ENCODE measurements at regions not wholly inside any gene's neighbourhood (a gene's known extent, or its start where the extent isn't known, plus 50 kb on each side); places are given as distances from the start of the nearest gene placed in this dataset.
A peak's percentile ranks its signal among the peaks of the same experiment; 100 is the strongest.

- TF ChIP-seq CTCF (IDR thresholded peaks at IDR 0.05) = no peak
- ChIA-PET POLR2A (no interaction called here), CTCF (no interaction called here)
- DNase-seq = no peak
- intact Hi-C loops (cut with micrococcal nuclease) = no loop called here
- H3K4me1 Mint-ChIP-seq = no peaks in the 10 kb centered on the region
- H3K27ac Mint-ChIP-seq = no peak overlapping the region
- H3K9me3 Mint-ChIP-seq = peaks cover 6% of the 10 kb centered on the region
- peaks cover 4% of the 10 kb centered on the region for H3K36me3 Mint-ChIP-seq (ENCODE audit: low read depth)
- ATAC-seq (ENCODE audit: low read depth) = no peak
- H3K27me3 Mint-ChIP-seq = peaks cover 19% of the 10 kb centered on the region
- no peak overlapping the region for H3K4me3 Mint-ChIP-seq
Observed at GRCh38 chr14:96979611-96980074, 182.5 kb downstream of the VRK1 start.

- POLR2A ChIA-PET = no interaction called here
- Mint-ChIP-seq H3K27me3 (peaks cover 19% of the 10 kb centered on the region), H3K36me3 (ENCODE audit: low read depth) (peaks cover 1% of the 10 kb centered on the region), H3K9me3 (no peaks in the 10 kb centered on the region), H3K4me1 (no peaks in the 10 kb centered on the region), H3K4me3 (no peak overlapping the region), H3K27ac (no peak overlapping the region)
- no peak for TF ChIP-seq CTCF (IDR thresholded peaks at IDR 0.05)
- no peak for DNase-seq
- no peak for ATAC-seq (ENCODE audit: low read depth)
- intact Hi-C loops (cut with micrococcal nuclease) = no loop called here
- CTCF ChIA-PET = no interaction called here
Observed at GRCh38 chr14:96980835-96981234, 183.7 kb downstream of the VRK1 start.

GRCh38 chr14:96986256-96987085 is 189.3 kb downstream of the VRK1 start:
- H3K9me3 Mint-ChIP-seq = peaks cover 10% of the 10 kb centered on the region
- intact Hi-C loops (cut with micrococcal nuclease) = no loop called here
- no peaks in the 10 kb centered on the region for H3K27me3 Mint-ChIP-seq
- CTCF ChIA-PET = no interaction called here
- no peak for TF ChIP-seq CTCF (IDR thresholded peaks at IDR 0.05)
- no peak for DNase-seq
- POLR2A ChIA-PET = no interaction called here
- no peak overlapping the region for H3K4me3 Mint-ChIP-seq
- ATAC-seq (ENCODE audit: low read depth) = no peak
- no peak overlapping the region for H3K27ac Mint-ChIP-seq
- peaks cover 38% of the 10 kb centered on the region for H3K4me1 Mint-ChIP-seq
- H3K36me3 Mint-ChIP-seq (ENCODE audit: low read depth) = no peaks in the 10 kb centered on the region

- no peak for TF ChIP-seq CTCF (IDR thresholded peaks at IDR 0.05)
- Mint-ChIP-seq H3K27ac (peak overlapping the region; percentile 19), H3K4me3 (peak overlapping the region; percentile 35), H3K36me3 (ENCODE audit: low read depth) (no peaks in the 10 kb centered on the region), H3K4me1 (peaks cover 38% of the 10 kb centered on the region), H3K27me3 (no peaks in the 10 kb centered on the region), H3K9me3 (peaks cover 10% of the 10 kb centered on the region)
- intact Hi-C loops (cut with micrococcal nuclease) = no loop called here
- ChIA-PET POLR2A (no interaction called here), CTCF (no interaction called here)
- DNase-seq (no peak), ATAC-seq (ENCODE audit: low read depth) (peak; percentile 21)
Observed at GRCh38 chr14:96987086-96987474, 189.9 kb downstream of the VRK1 start.

GRCh38 chr14:96987771-96988170 is 190.6 kb downstream of the VRK1 start:
- CTCF ChIA-PET = no interaction called here
- intact Hi-C loops (cut with micrococcal nuclease) = no loop called here
- H3K4me3 Mint-ChIP-seq = peak overlapping the region; percentile 12
- H3K4me1 Mint-ChIP-seq = peaks cover 38% of the 10 kb centered on the region
- POLR2A ChIA-PET = no interaction called here
- no peak for ATAC-seq (ENCODE audit: low read depth)
- TF ChIP-seq CTCF (IDR thresholded peaks at IDR 0.05) = no peak
- no peak for DNase-seq
- H3K9me3 Mint-ChIP-seq = peaks cover 10% of the 10 kb centered on the region
- no peaks in the 10 kb centered on the region for H3K27me3 Mint-ChIP-seq
- H3K27ac Mint-ChIP-seq = no peak overlapping the region
- H3K36me3 Mint-ChIP-seq (ENCODE audit: low read depth) = no peaks in the 10 kb centered on the region

All from activated B cell treated with CpG ODN at 0.5 μM for 24 hours (primary cell).